HG03460 (cell line): ENCODE measurements at regions not wholly inside any gene's neighbourhood (a gene's known extent, or its start where the extent isn't known, plus 50 kb on each side); places are given as distances from the start of the nearest gene placed in this dataset.
"Not testable (repeated sequence)": the region's sequence is repeated elsewhere in the genome, so short reads cannot be mapped to it uniquely, and the experiment has no call there.

Source experiments
- ATAC-seq: cut with Tn5 transposase; IDR thresholded peaks from one replicate; pipeline ENCODE4 v1.9.1; 2021; ENCODE audit not compliant: unreplicated experiment

GRCh38 chr4:186813377-186814068, 89.9 kb upstream of the FAT1 start:
- ATAC-seq, result peak; percentile 48

GRCh38 chr4:186814535-186815070, 90.9 kb upstream of the FAT1 start:
- no peak for ATAC-seq

GRCh38 chr4:186819342-186820086, 95.9 kb upstream of the FAT1 start:
- no peak for ATAC-seq

- no peak for ATAC-seq
Observed at GRCh38 chr4:186820391-186820891, 96.8 kb upstream of the FAT1 start.

- no peak for ATAC-seq
Observed at GRCh38 chr4:186823989-186824388, 100.3 kb upstream of the FAT1 start.

GRCh38 chr4:186825069-186825468, 101.4 kb upstream of the FAT1 start:
- ATAC-seq, result no peak

- ATAC-seq, result no peak
Observed at GRCh38 chr4:186826006-186826405, 102.3 kb upstream of the FAT1 start.

- ATAC-seq, result no peak
Observed at GRCh38 chr4:186826846-186827533, 103.3 kb upstream of the FAT1 start.

GRCh38 chr4:186827534-186827897, 103.9 kb upstream of the FAT1 start:
- ATAC-seq, result no peak

GRCh38 chr4:186829097-186829496, 105.4 kb upstream of the FAT1 start:
- ATAC-seq, result no peak

- no peak for ATAC-seq
Observed at GRCh38 chr4:186829740-186830449, 106.2 kb upstream of the FAT1 start.

- ATAC-seq, result no peak
Observed at GRCh38 chr4:186831574-186831973, 107.9 kb upstream of the FAT1 start.

- no peak for ATAC-seq
Observed at GRCh38 chr4:186832906-186833305, 109.2 kb upstream of the FAT1 start.

- ATAC-seq, result not testable (repeated sequence)
Observed at GRCh38 chr4:186837463-186837862, 113.8 kb upstream of the FAT1 start.

- ATAC-seq, result no peak
Observed at GRCh38 chr4:186838295-186838694, 114.6 kb upstream of the FAT1 start.

- peak; percentile 92 for ATAC-seq
Observed at GRCh38 chr4:186839122-186840037, 115.7 kb upstream of the FAT1 start.

GRCh38 chr4:186840222-186840701, 116.6 kb upstream of the FAT1 start:
- no peak for ATAC-seq

GRCh38 chr4:186840771-186841301, 117.2 kb upstream of the FAT1 start:
- ATAC-seq, result no peak

- ATAC-seq, result no peak
Observed at GRCh38 chr4:186844059-186844681, 120.5 kb upstream of the FAT1 start.
